Endothelial cell of umbilical vein (primary cell): ENCODE measurements at regions not wholly inside any gene's neighbourhood (a gene's known extent, or its start where the extent isn't known, plus 50 kb on each side); places are given as distances from the start of the nearest gene placed in this dataset.

Experiments used
- BruUV-seq: library from RNA; stranded (reverse); fragments of 400-500 nt; replicated peaks from 2 replicates; lab custom pipeline; 2021; lab: Mats Ljungman, UMichigan
- CTCF ChIA-PET: fragments of 300-600, 350-600 bp; sonication (Branson Sonifier 250); formaldehyde crosslinking; loops from one replicate; lab custom pipeline; 2021; ENCODE audit warnings: antibody characterized with exemption, inconsistent platforms; lab: Charles Lee
- POLR2A ChIA-PET: fragments of 300-600, 350-600 bp; sonication (Branson Sonifier 250); formaldehyde crosslinking; loops from one replicate; lab custom pipeline; 2021; ENCODE audit warnings: antibody characterized with exemption, inconsistent platforms; lab: Charles Lee
- DNase-seq: peaks from one replicate; pipeline ENCODE4 v3.0.0-alpha.2; 2011; ENCODE audit warnings: low read depth, low spot score
- FAIRE-seq: peaks from 2 replicates; lab custom pipeline; 2011; peaks lifted over from hg19 to GRCh38; lab: Jason Lieb, UNC
- H2AFZ ChIP-seq: 2 replicates; pipeline ENCODE4 v1.6.0; 2012; ENCODE audit warnings: low read depth, low read length, control low read depth, inconsistent platforms
- H3K27ac ChIP-seq: 2 replicates; pipeline ENCODE4 v1.5.1; 2011; ENCODE audit warnings: low read depth, mild to moderate bottlenecking, control low read depth, low read length, moderate library complexity; ENCODE audit not compliant: insufficient read depth
- H3K27me3 ChIP-seq, 2 experiments: 2 replicates each; pipeline versions ENCODE4 v1.6.0 to v1.6.1; 2011; ENCODE audit warnings: low read length in 2 of 2, mixed read lengths in 1 of 2; ENCODE audit not compliant: control insufficient read depth in 2 of 2, insufficient read depth in 2 of 2
- H3K36me3 ChIP-seq, 2 experiments: 2 replicates in 1 of 2; 3 replicates in 1 of 2; pipeline ENCODE4 v1.5.1; 2011; ENCODE audit warnings: low read length in 2 of 2, mild to moderate bottlenecking in 1 of 2, moderate library complexity in 1 of 2; ENCODE audit not compliant: control insufficient read depth in 2 of 2, insufficient read depth in 2 of 2; ENCODE audit errors: extremely low read depth in 1 of 2
- H3K4me1 ChIP-seq: 3 replicates; pipeline ENCODE4 v1.5.1; 2011; ENCODE audit warnings: mild to moderate bottlenecking, low read length; ENCODE audit not compliant: control insufficient read depth, insufficient read depth; ENCODE audit errors: extremely low read depth
- H3K4me2 ChIP-seq: 2 replicates; pipeline ENCODE4 v1.6.1; 2011; ENCODE audit warnings: low read length, control low read depth, mixed read lengths; ENCODE audit not compliant: insufficient read depth
- H3K4me3 ChIP-seq, 3 experiments: fragments of 200-600 bp in 1 of 3; sonication (generic), shearing (Covaris generic) in 1 of 3; replicated peaks in 1 of 3; 2 replicates each; pipeline ENCODE4 v1.5.1; 2011 to 2016; ENCODE audit warnings: control low read depth in 3 of 3, low read length in 3 of 3, mild to moderate bottlenecking in 2 of 3, inconsistent platforms in 1 of 3, low read depth in 1 of 3, moderate library complexity in 1 of 3; ENCODE audit not compliant: insufficient read depth in 1 of 3
- H3K79me2 ChIP-seq: 2 replicates; pipeline ENCODE4 v1.6.0; 2012; ENCODE audit warnings: low read length, inconsistent platforms; ENCODE audit not compliant: control insufficient read depth, insufficient read depth
- H3K9ac ChIP-seq: replicated peaks from 2 replicates; pipeline ENCODE3; 2011; ENCODE audit warnings: low read length, control low read depth; ENCODE audit not compliant: insufficient read depth; ENCODE audit errors: extremely low read depth
- H3K9me1 ChIP-seq: replicated peaks from 3 replicates; pipeline ENCODE4 v1.6.0; 2011; ENCODE audit warnings: mild to moderate bottlenecking, low read length; ENCODE audit not compliant: control insufficient read depth, insufficient read depth; ENCODE audit errors: extremely low read depth
- H3K9me3 ChIP-seq: replicated peaks from 2 replicates; pipeline ENCODE4 v1.5.1; 2012; ENCODE audit warnings: low read length, inconsistent platforms; ENCODE audit not compliant: control insufficient read depth, insufficient read depth
- H4K20me1 ChIP-seq: replicated peaks from 2 replicates; pipeline ENCODE3; 2011; ENCODE audit warnings: mild to moderate bottlenecking, low read length; ENCODE audit not compliant: control insufficient read depth, insufficient read depth; ENCODE audit errors: extremely low read depth
- CTCF ChIP-seq, 2 donors: IDR thresholded peaks; 1 replicate in 1 of 2; 2 replicates in 1 of 2; pipeline ENCODE4 v1.5.1; 2011; ENCODE audit warnings: low read length in 2 of 2, mild to moderate bottlenecking in 2 of 2, moderate library complexity in 2 of 2, control low read depth in 1 of 2, inconsistent platforms in 1 of 2, low read depth in 1 of 2; ENCODE audit not compliant: insufficient read depth in 1 of 2; ENCODE audit errors: extremely low read depth in 1 of 2
- EZH2 ChIP-seq: IDR thresholded peaks from 2 replicates; pipeline ENCODE4 v1.6.1; 2012; ENCODE audit warnings: borderline replicate concordance, low read depth, mild to moderate bottlenecking, moderate library complexity, low read length, inconsistent platforms; ENCODE audit not compliant: severe bottlenecking
- FOS ChIP-seq: IDR thresholded peaks from 2 replicates; pipeline ENCODE4 v1.6.1; 2011; ENCODE audit warnings: mild to moderate bottlenecking, low read length, moderate library complexity, borderline replicate concordance; ENCODE audit not compliant: insufficient read depth
- GATA2 ChIP-seq: IDR thresholded peaks from 2 replicates; pipeline ENCODE4 v1.7.0; 2011; ENCODE audit warnings: low read depth, mild to moderate bottlenecking, moderate library complexity, mixed read lengths, low read length; ENCODE audit not compliant: insufficient read length, insufficient read depth
- JUN ChIP-seq: IDR thresholded peaks from 2 replicates; pipeline ENCODE4 v1.6.1; 2011; ENCODE audit warnings: borderline replicate concordance, low read depth; ENCODE audit not compliant: insufficient read length, insufficient read depth
- MAX ChIP-seq: IDR thresholded peaks from 2 replicates; pipeline ENCODE4 v1.6.1; 2011; ENCODE audit not compliant: insufficient read depth, insufficient read length
- MYC ChIP-seq: IDR thresholded peaks from one replicate; pipeline ENCODE4 v1.6.1; 2011; ENCODE audit warnings: mild to moderate bottlenecking, low read depth, low read length
- POLR2A ChIP-seq: IDR thresholded peaks from 2 replicates; pipeline ENCODE4 v1.6.1; 2012; ENCODE audit warnings: low read depth, mild to moderate bottlenecking, control low read depth, low read length
- POLR2AphosphoS5 ChIP-seq: IDR thresholded peaks from 2 replicates; pipeline ENCODE4 v1.6.1; 2012; ENCODE audit warnings: low read depth, mild to moderate bottlenecking, control low read depth, low read length, moderate library complexity; ENCODE audit not compliant: insufficient read depth
- dilution Hi-C: fragments of 300-500 bp; cut with MboI; formaldehyde crosslinking; loops from one replicate; pipeline ENCODE4 v1.15.0; 2019; ENCODE audit warnings: low sequenced_read_pairs; ENCODE audit not compliant: extremely low pct_ligation_motif_present
- intact Hi-C: fragments of 100-400 bp; cut with micrococcal nuclease; formaldehyde crosslinking; loops from one replicate; pipeline ENCODE4 v1.10.0; 2022

DNA sequence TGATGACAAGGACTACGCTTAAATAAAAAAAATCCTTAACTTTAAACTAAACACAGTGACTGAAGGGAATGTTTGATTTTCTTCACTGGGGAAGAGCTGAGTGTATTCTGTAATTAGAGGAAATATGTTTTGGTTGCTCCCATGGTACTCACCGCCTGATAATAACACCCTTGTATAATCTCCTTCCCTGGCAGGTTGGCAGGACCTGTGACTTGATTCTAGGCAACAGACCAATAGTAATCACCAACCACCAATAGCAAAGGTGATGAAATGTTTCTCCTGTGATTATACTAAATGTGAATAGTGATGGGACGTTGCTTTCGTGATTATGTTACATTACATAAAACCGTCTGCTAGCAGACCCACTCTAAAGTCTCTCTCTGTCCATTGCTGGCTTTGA is 536.8 kb upstream of the CPEB2 start:
- Histone ChIP-seq H3K27me3 (no peaks in the 10 kb centered on the region), H3K79me2 (no peaks in the 10 kb centered on the region), H3K4me1 (no peaks in the 10 kb centered on the region), H2AFZ (no peak overlapping the region), H4K20me1 (no peaks in the 10 kb centered on the region), H3K27ac (no peak overlapping the region), H3K9me1 (no peaks in the 10 kb centered on the region), H3K36me3 (no peaks in the 10 kb centered on the region), H3K4me3 (no peak overlapping the region), H3K4me2 (no peak overlapping the region), H3K9ac (no peak overlapping the region), H3K9me3 (peaks cover 3% of the 10 kb centered on the region)
- ChIA-PET CTCF (no interaction called here), POLR2A (no interaction called here)
- no peak for FAIRE-seq
- TF ChIP-seq JUN (no peak), EZH2 (no peak), MYC (no peak), GATA2 (no peak), FOS (no peak)
- no peak for DNase-seq
- intact Hi-C loops (no loop called here), dilution Hi-C loops (no loop called here)
- BruUV-seq = no TSS peak

- ChIA-PET POLR2A (no interaction called here), CTCF (no interaction called here)
- TF ChIP-seq GATA2 (no peak), EZH2 (no peak), POLR2A (no peak), POLR2AphosphoS5 (no peak), JUN (no peak), MAX (no peak), FOS (no peak), CTCF (IDR thresholded peaks at IDR 0.05; ENCODE audit: extremely low read depth in 1 of 2, insufficient read depth in 1 of 2, low read depth in 1 of 2, low read length in 2 of 2) (no peak), MYC (no peak)
- Histone ChIP-seq H3K4me2 (no peak overlapping the region), H4K20me1 (no peaks in the 10 kb centered on the region), H3K27me3 (no peaks in the 10 kb centered on the region), H3K9ac (no peak overlapping the region), H3K9me3 (no peaks in the 10 kb centered on the region), H3K27ac (no peak overlapping the region), H3K36me3 (no peaks in the 10 kb centered on the region), H3K4me1 (no peaks in the 10 kb centered on the region), H3K9me1 (no peaks in the 10 kb centered on the region), H2AFZ (no peak overlapping the region), H3K4me3 (no peak overlapping the region), H3K79me2 (no peaks in the 10 kb centered on the region)
- no TSS peak for BruUV-seq
- no peak for DNase-seq
- intact Hi-C loops = no loop called here
- FAIRE-seq = no peak
- dilution Hi-C loops = no loop called here
Measured at GRCh38 chr4:14478504-14478903, 523.8 kb upstream of the CPEB2 start.
